Stimulated activated CD8-positive, alpha-beta memory T cell treated with anti-CD3 and anti-CD28 coated beads, Interleukin-7, amount 100 ng/mL, for 4 hours (primary cell): ENCODE measurements at regions not wholly inside any gene's neighbourhood (a gene's known extent, or its start where the extent isn't known, plus 50 kb on each side); places are given as distances from the start of the nearest gene placed in this dataset.

ENCODE experiments used
- DNase-seq, 2 donors: peaks; one replicate each; pipeline ENCODE4 v3.0.0-alpha.2; 2020; ENCODE audit warnings: low read depth in 2 of 2

DNA sequence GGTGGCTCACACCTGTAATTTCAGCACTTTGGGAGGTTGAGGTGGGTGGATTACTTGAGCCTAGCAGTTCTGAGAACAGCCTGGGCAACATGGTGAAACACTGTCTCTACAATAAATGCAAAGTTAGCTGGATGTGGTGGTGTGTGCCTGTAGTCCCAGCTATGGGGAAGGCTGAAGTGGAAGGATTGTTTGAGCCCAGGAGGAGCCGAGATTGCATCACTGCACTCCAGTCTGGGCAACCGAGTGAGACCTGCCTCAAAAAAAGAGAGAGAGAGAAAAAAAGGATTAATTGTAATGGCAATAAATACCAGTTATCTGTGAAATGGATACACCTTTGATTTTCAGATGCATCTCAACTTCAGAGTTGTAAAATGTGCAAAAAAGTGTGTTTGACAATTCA is 58.8 kb downstream of the SPRY1 start:
- DNase-seq: no peak

DNA sequence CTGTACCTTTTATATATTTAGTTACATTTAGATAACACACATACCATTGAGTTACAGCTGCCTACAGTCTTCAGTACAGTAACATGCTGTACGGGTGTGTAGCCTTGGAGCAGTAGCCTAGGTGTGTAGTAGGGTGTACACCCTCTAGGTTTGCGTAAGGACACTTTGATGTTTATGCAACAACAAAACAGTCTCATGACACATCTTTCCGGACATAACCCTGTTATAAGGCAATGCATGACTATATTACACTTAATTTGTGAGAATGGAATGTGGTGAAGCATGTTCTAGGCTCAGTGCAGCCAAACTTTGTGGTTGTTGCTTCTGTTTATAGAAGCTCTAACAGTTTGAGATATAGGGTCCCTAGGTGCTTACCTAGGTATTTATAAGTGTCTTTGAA is 65.4 kb downstream of the SPRY1 start:
- no peak for DNase-seq

DNA sequence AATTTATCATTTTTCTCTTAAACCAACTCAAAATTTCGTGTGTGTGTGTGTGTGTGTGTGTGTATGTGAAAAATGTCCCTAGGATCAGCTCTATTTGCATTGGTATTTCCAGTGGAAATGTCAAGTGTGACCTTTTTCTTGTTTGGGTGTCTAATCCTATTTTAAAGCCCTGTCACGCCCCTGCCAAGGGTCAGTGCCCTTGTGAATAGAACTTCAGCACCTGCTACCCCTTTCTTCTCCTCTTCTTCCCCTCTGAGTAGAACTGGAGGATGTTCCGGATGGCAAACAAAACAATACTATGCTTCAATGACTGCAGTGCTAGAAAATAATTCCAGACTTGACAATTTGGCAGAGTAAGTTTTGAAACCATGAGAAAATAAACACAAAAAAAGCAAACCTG is 67.3 kb downstream of the SPRY1 start:
- no peak for DNase-seq

DNA sequence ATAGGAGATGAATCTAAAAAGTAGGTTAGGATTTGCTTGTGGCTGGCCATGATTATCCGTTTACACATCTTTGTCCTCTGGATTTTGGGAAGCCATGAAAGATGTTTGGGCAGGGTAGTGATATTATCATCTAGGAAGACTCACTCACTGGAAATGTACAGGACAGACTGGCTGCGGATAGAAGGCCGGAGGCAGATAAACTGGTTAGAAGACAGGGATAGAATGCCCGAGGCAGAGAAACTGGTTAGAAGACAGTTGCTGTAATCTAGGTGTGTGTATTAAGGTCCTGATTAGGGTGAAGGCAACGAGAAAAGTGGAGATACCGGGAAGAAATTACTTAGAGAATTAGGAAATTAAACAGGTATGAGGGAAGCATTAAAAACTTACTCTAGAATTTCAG is 68.8 kb downstream of the SPRY1 start:
- no peak for DNase-seq

DNA sequence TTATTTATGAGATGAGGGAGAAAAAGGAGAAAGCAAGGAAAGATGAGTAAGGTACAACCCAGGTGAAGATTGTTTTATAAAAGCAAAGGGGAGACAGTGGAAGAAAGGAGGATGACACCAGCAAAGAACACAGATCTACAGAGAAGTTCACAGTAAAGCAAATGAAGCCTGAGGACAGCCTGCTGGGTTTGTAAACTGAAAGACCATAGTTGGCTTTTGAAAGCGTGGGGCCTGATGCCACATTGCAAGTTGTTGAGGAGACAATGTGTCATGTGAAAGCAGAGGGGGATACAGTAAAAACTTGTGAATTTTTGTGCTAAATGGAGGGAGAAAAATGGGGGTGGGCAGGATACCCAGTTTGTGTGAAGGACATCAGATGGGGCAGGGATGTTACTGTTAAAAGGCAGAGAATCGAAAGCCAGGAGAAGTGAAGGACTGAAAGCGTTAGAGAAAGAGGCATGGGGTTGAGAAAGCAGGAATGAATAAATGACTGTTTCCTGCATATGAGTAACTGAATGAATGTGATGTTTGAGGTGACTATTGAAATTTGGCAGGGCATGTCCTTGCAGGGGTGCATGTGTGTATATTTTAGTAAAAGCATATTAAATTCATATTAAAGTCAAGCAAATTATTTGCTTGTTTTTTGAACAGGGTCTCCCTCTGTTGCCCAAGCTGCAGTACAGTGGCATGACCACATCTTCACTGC is 69.6 kb downstream of the SPRY1 start:
- no peak for DNase-seq

DNA sequence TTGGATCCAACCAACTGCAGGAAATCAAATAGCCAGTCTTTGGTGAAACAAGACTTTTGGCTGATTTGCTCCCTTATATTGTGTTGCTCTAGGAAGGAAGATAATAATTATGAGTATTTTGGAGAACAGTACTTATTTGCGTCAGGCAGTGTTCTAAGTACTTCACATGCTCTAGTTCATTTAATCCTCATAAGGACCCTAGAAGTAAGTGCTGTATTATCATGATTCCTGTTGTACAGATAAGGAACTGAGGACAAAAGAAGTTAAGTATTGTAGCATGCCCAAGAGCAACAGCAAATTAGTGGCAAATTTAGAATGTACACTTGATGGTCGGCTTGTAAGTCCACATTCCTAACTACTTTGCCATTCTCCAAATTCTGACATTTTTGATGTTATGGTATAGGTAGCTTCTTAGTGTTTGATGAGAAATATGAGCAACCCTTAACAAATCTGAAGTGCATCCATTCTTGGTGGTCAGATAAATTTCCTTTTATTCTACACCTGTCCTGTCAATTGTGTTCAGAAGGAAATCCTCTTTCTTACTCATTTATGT is 72.0 kb downstream of the SPRY1 start:
- DNase-seq: no peak

DNA sequence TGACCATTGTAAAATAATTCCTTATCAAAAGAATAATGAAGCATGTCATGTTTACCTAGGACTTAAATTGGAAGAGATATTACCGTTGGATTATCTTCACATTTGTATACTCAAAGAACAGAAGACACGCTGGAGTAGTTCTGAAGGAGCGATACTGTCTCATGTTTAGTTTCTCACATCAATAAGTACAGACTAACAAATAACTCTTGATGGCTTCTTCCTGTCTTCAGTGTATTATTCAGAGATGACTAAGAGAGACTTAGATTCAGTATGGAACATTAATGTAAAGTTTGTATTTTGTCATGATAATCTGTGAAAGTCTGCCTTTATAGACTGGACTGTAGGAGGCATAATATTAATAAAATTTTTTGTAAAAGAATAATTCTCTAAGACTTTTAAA is 72.7 kb downstream of the SPRY1 start:
- DNase-seq: no peak

DNA sequence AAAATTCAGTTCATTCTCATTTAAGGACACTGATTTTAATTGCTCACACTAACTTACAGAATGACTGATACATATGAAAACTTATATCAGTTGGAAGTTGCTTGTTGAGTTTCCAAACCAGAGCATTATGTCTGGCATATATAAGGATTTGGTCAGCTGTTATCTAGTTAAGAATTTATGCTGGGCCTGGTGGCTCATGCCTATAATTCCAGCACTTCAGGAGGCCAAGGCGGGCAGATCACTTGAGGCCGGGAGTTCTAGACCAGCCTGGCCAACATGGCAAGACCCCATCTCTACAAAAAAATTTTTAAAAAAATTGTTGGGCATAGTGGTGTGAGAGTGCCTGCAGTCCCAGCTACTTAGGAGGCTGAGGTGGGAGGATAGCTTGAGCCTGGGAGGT is 73.1 kb downstream of the SPRY1 start:
- DNase-seq: no peak

DNA sequence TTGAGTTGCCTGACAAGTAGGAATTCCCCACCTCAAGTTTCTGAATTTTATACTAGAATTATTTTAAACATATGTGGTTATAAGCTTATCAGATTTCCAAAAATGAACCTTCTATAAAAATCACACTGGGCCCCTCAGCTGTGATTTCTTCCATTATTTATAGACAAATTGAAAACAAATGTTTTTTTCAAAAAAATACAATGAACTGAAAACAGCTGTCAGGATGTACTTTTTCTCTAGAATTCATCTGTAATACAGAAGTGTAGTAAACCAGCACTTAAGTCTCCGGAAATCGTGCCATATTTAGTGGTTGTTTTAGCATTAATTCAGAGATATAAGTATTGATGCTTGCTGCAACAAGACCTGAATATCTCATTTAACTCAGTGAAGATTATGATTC is 74.0 kb downstream of the SPRY1 start:
- no peak for DNase-seq

DNA sequence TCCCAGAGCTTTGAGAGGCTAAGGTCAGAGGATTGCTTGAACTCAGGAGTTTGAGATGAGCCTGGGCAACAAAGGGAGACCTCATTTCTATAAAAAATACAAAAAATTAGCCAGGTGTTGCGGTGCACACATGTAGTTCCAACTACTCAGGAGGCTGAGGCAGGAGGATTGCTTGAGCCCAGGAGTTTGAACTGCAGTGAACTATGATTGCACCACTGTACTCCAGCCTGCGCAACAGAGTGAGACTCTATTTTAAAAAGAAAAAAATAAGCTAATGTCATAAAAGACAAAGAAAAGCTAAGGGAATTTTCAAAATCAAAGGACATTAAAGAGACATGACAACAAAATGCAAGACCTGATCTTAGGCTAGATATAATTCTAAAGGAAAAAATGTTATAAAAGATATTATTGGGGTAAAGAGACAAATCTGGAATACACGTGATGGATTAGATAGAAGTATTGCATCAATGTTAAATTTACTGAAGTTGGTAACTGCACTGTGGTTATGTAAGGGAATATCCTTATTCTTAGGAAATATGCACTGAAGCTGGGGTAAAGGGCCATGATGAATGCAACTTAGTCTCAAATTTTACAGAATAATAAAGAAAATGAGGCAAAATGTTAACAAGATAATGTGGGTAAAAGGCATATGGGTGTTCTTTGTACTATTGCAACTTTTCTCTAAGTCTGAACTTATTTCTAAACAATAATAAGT is 75.2 kb downstream of the SPRY1 start:
- no peak for DNase-seq

DNA sequence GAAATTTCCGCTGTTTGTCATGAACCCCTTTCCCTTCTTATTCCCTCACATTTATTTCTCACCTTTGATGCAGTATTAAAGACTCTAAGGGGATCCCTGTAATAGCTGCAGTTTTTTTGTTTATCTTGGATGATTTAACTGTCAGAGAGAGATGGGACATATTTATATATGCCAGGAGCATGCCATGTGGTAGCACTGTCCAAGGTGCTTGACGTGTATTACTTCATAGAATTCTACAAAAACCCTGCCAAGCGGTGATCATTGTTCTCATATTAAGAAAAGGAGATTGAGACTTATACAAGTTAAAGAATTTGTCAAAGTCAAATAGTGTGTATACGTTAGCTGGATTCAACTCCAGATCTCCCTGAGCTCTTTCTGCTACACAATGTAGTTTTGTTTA is 78.2 kb downstream of the SPRY1 start:
- DNase-seq: no peak

DNA sequence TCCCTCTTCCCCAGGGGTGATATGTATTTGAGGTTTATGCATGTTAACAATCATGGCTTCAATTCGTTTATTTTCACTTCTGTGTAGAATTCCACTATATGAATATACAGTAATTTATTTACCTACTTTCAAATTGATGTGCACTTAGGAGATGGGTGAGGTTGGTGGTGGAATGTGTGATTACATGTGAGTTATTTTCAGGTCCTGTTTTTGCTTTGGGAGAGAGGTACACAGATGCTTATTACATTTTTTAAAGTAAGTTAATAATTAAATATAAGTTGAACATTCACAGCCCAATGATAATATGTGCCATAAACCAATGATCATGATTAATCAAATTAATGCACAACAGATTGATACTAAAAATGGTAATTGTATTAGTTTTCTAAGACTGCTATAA is 79.5 kb downstream of the SPRY1 start:
- no peak for DNase-seq

DNA sequence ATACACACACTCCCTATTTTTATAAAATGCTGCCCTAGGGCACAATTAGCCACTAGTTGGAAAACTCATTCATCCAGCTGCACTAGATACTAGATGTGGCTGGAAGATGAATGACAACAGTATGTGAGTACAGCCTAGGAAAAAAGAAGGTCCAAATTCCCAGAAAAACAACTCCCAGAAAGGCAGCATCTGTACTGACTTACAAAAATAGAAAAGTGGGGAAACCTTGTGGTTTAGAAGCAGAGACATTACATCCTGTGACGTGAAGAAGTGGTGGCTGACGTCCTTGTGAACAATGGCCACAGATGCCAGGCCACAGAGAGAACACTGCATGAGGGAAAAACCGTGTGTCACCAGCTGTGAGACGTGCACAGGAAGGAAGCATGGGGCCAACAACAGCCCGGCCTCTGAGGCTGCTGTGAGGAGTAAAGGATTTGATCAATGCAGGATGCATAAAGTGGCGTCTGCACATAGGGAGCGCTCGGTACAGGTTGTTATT is 81.2 kb downstream of the SPRY1 start:
- peak; percentile 38 to 54 for DNase-seq

DNA sequence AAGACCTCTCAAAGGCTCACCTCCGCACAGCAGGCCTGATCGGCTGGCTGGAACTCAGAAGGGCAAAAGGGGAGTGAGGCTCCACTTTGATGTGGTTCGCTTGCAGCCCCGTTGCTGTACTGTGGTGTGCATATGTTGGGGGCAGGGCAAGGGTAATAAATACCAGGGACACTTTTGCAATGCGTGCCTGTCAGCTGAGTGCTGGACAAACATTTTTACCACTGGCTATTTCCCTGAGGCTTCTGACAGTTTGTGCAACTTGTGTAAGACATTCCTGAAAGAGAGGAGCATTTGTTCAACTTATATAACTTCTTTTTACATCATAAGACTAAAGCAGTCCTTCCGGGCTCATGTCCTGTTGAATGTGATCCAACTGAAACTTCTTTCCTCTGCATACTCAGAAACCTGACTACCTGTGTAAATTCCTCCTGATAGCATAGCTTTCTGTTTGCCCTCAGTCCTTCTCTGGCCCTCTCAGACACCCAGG is 82.3 kb downstream of the SPRY1 start:
- DNase-seq: no peak

DNA sequence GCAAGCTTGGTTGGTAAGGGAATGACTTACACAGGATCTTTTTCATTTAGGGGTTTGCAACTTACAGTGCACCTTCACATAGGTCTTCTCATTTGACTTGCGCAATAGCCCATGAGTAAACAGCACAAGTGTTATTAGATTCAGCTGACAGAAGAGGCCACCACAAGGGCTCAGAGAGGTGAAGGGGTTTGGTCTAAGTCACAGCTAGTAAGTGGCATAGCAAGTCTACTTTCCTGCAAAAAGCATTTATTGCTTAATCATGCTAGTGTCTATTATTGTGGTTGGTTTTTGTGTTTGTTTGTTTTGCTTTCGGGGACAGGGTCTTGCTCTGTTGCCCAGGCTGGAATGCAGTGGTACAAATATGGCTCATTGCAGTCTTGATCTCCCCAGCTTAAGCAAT is 83.3 kb downstream of the SPRY1 start:
- no peak for DNase-seq

DNA sequence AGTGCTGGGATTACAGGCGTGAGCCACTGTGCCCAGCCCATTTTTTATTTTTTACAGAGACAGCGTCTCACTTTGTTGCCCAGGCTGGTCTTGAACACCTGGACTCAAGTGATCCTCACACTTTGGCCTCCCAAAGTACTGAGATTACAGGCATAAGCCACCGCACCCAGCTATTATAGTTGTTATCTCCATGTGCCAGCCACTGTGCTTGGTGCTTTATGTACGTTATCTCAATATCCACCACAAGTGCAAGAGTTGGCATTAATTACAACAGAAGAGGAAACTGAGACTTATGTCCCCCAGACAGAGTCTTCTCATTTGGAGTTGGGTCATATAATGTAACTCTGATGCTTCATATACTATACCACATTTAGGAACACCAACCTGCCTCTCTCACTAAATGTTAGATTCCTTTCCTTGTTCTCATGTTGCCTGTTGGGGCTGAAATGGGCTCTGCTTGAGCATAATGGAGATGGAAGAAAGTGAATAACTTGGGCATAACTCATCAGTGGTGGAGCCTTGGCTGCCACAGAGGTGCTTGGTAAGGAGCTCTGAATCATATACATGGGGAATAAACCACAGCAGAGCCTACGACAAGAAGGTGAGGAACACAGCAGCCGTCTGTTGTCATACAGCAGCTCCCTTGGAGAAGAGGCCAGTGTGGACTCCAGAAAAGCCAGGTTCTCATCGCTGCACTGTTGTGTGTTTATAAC is 84.3 kb downstream of the SPRY1 start:
- no peak for DNase-seq

DNA sequence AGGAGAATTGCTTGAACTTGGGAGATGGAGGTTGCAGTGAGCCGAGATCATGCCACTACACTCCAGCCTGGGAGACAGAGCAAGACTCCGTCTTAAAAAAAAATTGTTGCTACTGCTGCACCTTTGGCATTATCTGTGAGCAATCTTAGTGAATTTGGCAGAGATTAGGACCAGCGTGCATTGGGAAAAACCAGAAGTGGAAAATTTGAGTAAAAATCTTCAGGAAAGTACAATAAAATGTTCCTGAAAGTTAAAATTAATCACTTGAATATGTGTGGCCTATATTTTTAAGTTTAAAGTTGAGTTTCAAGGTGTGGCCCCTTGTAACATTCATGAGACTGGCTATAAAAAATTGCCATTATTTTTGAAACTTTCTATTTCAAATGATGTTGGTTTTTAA is 85.1 kb downstream of the SPRY1 start:
- DNase-seq: no peak

DNA sequence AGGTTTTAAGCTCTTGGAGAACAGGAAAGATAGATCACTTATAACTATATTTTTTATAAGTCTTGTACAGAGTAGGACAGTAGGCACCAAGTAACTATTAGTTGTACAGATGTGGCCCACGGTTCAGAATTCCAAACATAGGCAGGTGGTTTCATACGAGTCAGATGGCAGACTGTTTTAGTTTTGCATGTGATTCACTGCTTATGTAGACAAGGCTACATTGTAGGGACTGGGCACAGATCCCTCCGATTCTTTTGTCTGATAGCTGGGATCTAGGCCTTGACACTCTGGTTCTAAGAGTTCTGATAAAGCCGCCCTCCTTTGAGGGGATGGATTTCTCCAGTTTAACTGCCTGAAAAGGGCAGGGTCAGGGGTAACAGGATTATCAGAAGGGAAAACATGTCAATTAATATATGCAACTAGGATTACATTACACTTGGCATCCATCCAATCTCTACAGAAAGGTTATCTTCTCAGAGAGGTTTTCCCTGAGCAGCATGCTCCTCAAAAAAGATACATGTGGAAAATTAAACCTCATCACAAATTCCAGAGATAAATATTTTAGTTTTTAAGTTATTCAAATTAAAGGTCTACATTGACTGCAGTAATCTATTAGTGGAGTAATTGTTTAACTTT is 87.8 kb downstream of the SPRY1 start:
- DNase-seq: no peak

DNA sequence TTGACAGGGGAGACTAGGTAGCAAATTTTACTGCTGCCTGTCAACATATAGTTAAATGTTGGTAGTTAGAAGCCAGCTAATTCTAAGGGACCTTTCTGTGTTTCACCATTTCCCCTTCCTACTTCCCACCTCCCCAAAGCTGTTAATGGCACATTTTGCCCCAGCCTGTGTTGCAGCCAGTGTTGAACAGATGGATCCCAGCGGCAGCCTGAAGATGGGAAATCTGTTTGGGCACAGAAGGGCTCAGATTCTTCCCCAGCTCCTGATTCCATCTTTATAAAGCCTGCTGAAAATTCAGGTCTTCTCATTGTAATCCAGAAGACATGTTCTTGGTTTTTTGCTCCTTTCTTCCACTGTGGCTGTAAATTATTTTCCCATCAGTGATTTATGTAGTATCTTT is 89.0 kb downstream of the SPRY1 start:
- no peak for DNase-seq

DNA sequence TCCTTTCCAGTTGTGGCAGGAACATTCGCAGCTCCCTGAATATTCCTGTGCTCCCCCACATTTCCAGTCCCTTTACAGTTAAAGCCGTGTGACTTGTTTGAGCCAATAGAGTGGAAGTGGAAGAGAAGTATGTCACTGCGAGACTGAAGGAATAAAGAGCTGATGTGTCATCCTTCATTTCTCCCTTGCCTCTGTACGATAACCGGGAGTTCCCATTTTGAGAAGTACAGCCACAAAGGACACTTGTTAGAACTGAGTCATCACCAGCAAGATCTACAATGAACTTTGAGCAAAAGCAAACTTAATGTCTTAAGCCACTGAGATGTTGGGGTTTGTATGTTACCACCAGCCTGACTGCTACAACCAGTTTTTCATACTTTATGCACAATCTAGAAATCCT is 92.3 kb downstream of the SPRY1 start:
- DNase-seq: no peak

DNA sequence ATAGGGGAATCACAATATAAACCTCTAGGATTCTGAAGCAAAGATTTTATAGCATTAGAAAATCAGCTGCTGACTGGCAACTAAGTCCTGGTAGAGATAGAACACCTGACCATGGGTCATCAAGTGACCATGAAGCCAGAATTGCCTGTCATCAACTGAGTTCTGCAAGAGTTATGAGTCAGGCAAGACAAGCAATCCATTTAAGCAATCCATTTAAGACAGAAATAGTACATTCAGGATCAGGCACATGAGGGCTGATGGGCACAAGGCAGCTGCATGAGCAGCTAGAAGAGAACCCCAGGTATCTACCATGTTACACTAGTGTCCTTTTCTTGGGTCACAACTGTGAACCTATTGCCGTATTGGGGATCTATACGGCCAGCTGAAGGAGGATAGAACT is 98.9 kb downstream of the SPRY1 start:
- no peak for DNase-seq

DNA sequence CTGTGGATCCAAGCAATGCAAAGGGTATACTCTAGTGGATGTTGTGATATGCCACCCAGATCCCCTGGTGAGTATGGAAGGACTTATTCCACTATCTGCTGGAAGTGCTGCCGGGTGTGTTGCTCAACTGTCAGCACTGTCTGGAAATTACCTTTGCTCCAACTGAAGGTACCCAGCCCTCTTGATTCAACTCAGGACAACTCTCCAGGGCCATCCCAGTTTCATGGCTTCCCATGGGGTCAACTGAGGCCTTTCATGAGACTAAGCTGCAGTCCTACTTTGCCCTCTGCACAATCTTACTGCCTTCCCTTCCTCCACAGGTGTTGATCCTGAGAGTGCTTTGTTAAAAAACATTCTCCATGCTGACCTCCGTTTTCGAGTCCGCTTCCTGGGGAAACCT is 99.8 kb downstream of the SPRY1 start:
- DNase-seq: no peak
